DND-41 (cell line): ENCODE measurements at regions not wholly inside any gene's neighbourhood (a gene's known extent, or its start where the extent isn't known, plus 50 kb on each side); places are given as distances from the start of the nearest gene placed in this dataset.
A peak's percentile ranks its signal among the peaks of the same experiment; 100 is the strongest.

Experiments used
- ATAC-seq: fragments of 200-7000 bp; cut with Tn5 transposase; 3 replicates; pipeline ENCODE4 v1.9.1; 2021; ENCODE audit warnings: low read depth; ENCODE audit not compliant: insufficient read depth
- DNase-seq: peaks from one replicate; pipeline ENCODE4 v3.0.0-alpha.2; 2020
- H2AFZ ChIP-seq: 2 replicates; pipeline ENCODE4 v1.6.0; 2012; ENCODE audit warnings: low read depth, low read length
- H3K27ac ChIP-seq: 2 replicates; pipeline ENCODE4 v1.5.1; 2012; ENCODE audit warnings: low read length, inconsistent platforms
- H3K27me3 ChIP-seq: fragments of 200-600 bp; sonication (generic); 2 replicates; pipeline ENCODE4 v1.6.0; 2012; ENCODE audit warnings: low read length, mild to moderate bottlenecking, inconsistent platforms; ENCODE audit not compliant: insufficient read depth, poor library complexity
- H3K36me3 ChIP-seq: 2 replicates; pipeline ENCODE4 v1.5.1; 2012; ENCODE audit warnings: low read length, inconsistent platforms; ENCODE audit not compliant: insufficient read depth
- H3K4me1 ChIP-seq: 2 replicates; pipeline ENCODE4 v1.5.1; 2012; ENCODE audit warnings: mild to moderate bottlenecking, low read length; ENCODE audit not compliant: insufficient read depth
- H3K4me2 ChIP-seq: 2 replicates; pipeline ENCODE4 v1.6.0; 2012; ENCODE audit warnings: mild to moderate bottlenecking, moderate library complexity, low read length, inconsistent platforms; ENCODE audit not compliant: insufficient read depth
- H3K4me3 ChIP-seq, 2 experiments: fragments of 200-600 bp in 1 of 2; shearing (Covaris generic) in 1 of 2; 2 replicates each; pipeline ENCODE4 v1.5.1; 2012 to 2016; ENCODE audit warnings: inconsistent platforms in 2 of 2, low read length in 2 of 2, mild to moderate bottlenecking in 2 of 2, low read depth in 1 of 2, moderate library complexity in 1 of 2
- H3K79me2 ChIP-seq: 2 replicates; pipeline ENCODE4 v1.6.0; 2012; ENCODE audit warnings: low read length, inconsistent platforms; ENCODE audit not compliant: insufficient read depth
- H3K9ac ChIP-seq: 2 replicates; pipeline ENCODE4 v1.6.0; 2012; ENCODE audit warnings: low read depth, mild to moderate bottlenecking, inconsistent platforms, low read length, moderate library complexity
- H3K9me3 ChIP-seq: 2 replicates; pipeline ENCODE4 v1.5.1; 2012; ENCODE audit warnings: low read length, moderate library complexity, mild to moderate bottlenecking, inconsistent platforms; ENCODE audit not compliant: insufficient read depth, severe bottlenecking
- H4K20me1 ChIP-seq: 2 replicates; pipeline ENCODE4 v1.6.0; 2012; ENCODE audit warnings: low read length; ENCODE audit not compliant: insufficient read depth
- EZH2 ChIP-seq: IDR thresholded peaks from 3 replicates; pipeline ENCODE4 v1.6.1; 2012; ENCODE audit warnings: borderline replicate concordance, low read depth, mild to moderate bottlenecking, moderate library complexity, low read length, inconsistent platforms; ENCODE audit not compliant: severe bottlenecking
- TF ChIP-seq, protein P1 (sequence below): IDR thresholded peaks from 2 replicates; pipeline ENCODE4 v1.5.1; 2012; ENCODE audit warnings: borderline replicate concordance, low read length, moderate library complexity, mild to moderate bottlenecking; ENCODE audit not compliant: poor library complexity, severe bottlenecking; ENCODE audit errors: extremely low read depth

DNA sequence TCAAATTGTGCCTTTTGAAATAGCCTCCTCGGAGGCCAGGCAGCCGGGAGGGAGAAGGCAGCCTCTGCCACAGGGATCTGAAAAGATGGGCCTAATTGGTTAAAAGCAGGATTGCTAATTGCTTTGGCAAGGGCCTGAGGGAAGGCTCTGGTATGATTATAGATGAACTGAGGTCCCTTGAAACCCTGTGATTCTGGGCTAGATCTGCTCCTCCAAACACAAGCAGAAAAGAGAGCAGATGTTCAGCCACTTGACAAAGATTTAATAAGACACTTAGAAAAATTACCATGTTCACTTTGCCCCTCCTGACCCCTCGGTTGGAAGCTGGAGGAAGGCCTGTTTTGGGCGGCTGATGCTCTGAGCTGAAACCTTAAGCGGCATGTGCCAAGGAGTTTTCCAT, 209.5 kb upstream of the MPHOSPH6 start:
- ATAC-seq (no peak), DNase-seq (no peak)
- H3K36me3 ChIP-seq: no peaks in the 10 kb centered on the region
- no peaks in the 10 kb centered on the region for H3K79me2 ChIP-seq
- no peak overlapping the region for H3K27ac ChIP-seq
- H3K27me3 ChIP-seq: peaks cover 3% of the 10 kb centered on the region
- no peak overlapping the region for H3K9ac ChIP-seq
- H3K4me2 ChIP-seq: no peak overlapping the region
- H3K4me1 ChIP-seq: no peaks in the 10 kb centered on the region
- H3K9me3 ChIP-seq: no peaks in the 10 kb centered on the region
- no peaks in the 10 kb centered on the region for H4K20me1 ChIP-seq
- H3K4me3 ChIP-seq: no peak overlapping the region
- TF ChIP-seq, protein P1, sequence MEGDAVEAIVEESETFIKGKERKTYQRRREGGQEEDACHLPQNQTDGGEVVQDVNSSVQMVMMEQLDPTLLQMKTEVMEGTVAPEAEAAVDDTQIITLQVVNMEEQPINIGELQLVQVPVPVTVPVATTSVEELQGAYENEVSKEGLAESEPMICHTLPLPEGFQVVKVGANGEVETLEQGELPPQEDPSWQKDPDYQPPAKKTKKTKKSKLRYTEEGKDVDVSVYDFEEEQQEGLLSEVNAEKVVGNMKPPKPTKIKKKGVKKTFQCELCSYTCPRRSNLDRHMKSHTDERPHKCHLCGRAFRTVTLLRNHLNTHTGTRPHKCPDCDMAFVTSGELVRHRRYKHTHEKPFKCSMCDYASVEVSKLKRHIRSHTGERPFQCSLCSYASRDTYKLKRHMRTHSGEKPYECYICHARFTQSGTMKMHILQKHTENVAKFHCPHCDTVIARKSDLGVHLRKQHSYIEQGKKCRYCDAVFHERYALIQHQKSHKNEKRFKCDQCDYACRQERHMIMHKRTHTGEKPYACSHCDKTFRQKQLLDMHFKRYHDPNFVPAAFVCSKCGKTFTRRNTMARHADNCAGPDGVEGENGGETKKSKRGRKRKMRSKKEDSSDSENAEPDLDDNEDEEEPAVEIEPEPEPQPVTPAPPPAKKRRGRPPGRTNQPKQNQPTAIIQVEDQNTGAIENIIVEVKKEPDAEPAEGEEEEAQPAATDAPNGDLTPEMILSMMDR: no peak
- no peak for TF ChIP-seq EZH2
- no peak overlapping the region for H2AFZ ChIP-seq

DNA sequence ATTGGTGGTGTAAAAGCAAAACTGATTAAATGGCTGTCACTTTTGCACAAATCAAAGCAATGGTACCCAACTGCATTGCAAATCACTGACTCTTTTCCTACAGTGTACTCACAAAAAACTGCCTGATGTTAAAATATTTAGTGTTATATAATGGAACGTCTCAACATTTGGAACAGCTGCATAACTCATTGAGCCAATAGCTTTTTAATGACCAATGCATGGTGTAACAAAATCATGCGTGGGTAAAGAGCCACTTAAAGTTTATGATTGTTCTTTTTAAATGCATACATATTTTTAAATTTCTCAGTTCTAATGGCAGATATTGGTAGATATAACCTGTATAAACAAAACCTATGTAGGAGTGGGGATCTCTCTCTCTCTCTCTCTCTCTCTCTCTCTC, 204.0 kb upstream of the MPHOSPH6 start:
- peaks cover 5% of the 10 kb centered on the region for H3K27me3 ChIP-seq

DNA sequence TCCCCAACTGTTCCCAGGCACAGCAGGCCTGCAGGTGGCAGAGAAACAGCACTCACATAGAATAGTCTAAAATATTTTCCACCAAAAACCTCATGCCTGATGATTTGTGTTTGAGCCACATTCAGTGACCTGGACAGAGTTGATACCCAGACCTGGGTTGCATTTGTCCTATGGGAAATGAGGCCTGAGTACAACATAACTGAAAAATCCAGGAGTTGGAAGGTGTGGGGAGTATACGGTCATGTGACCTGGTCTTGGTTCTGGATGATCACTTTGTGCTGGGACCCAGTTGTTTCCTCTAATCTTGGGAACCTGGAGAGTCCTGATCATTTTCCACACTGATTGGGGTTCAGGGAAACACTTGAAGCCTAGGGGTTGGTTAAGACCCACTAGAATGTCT, 200.3 kb upstream of the MPHOSPH6 start:
- Histone ChIP-seq H3K4me1 (no peaks in the 10 kb centered on the region), H3K4me3 (no peak overlapping the region), H3K4me2 (no peak overlapping the region), H3K36me3 (no peaks in the 10 kb centered on the region), H2AFZ (no peak overlapping the region), H3K27me3 (peaks cover 5% of the 10 kb centered on the region), H3K9ac (no peak overlapping the region), H3K9me3 (no peaks in the 10 kb centered on the region), H4K20me1 (no peaks in the 10 kb centered on the region), H3K27ac (no peak overlapping the region), H3K79me2 (no peaks in the 10 kb centered on the region)
- DNase-seq (no peak), ATAC-seq (no peak)
- no peak for TF ChIP-seq EZH2
- TF ChIP-seq, protein P1: no peak

More for the DNA sequence above, 204.0 kb upstream of the MPHOSPH6 start:
- no peak overlapping the region for H3K27ac ChIP-seq
- ATAC-seq: no peak
- H3K4me1 ChIP-seq: no peaks in the 10 kb centered on the region
- H3K9me3 ChIP-seq: no peaks in the 10 kb centered on the region
- DNase-seq: no peak
- H4K20me1 ChIP-seq: no peaks in the 10 kb centered on the region
- no peak for TF ChIP-seq EZH2
- TF ChIP-seq, protein P1: no peak
- no peaks in the 10 kb centered on the region for H3K79me2 ChIP-seq
- H3K4me3 ChIP-seq: no peak overlapping the region
- H3K4me2 ChIP-seq: no peak overlapping the region
- H2AFZ ChIP-seq: no peak overlapping the region
- H3K36me3 ChIP-seq: no peaks in the 10 kb centered on the region
- no peak overlapping the region for H3K9ac ChIP-seq

DNA sequence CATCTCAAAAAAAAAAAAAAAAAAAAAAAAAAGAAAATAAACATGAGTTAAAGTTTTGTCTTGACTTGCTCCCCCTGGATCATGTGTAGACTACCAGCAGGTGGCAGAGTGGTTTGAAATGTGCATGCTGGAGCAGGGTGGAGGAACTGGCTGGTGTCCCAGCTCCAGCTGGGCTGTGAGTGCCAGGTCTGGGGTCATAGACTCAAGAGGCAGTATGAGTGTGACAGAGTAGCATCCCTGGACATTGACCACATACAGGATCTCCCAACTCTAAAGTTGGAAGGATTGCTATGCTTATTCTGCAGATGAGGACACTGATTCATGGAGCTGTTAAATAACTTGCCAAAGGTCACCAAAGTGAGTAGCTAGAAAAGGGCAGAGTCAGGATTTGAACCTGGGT, 198.0 kb upstream of the MPHOSPH6 start:
- TF ChIP-seq, protein P1: peak; percentile 35
- no peak for TF ChIP-seq EZH2
- Histone ChIP-seq H2AFZ (no peak overlapping the region), H3K4me2 (no peak overlapping the region), H3K36me3 (no peaks in the 10 kb centered on the region), H3K4me1 (no peaks in the 10 kb centered on the region), H3K4me3 (no peak overlapping the region), H3K27ac (no peak overlapping the region), H3K27me3 (peaks cover 8% of the 10 kb centered on the region), H3K79me2 (no peaks in the 10 kb centered on the region), H3K9me3 (no peaks in the 10 kb centered on the region), H4K20me1 (no peaks in the 10 kb centered on the region), H3K9ac (no peak overlapping the region)
- peak; percentile 11 for DNase-seq
- no peak for ATAC-seq
